Coronary artery (tissue), 2 donors: ENCODE measurements at regions not wholly inside any gene's neighbourhood (a gene's known extent, or its start where the extent isn't known, plus 50 kb on each side); places are given as distances from the start of the nearest gene placed in this dataset.

Experiments used
- DNase-seq: peaks from one replicate; pipeline ENCODE4 v3.0.0-alpha.2; 2017; ENCODE audit warnings: low spot score
- H3K27ac ChIP-seq, 2 donors: fragments of 200-600 bp; sonication (generic); one replicate each; pipeline ENCODE4 v1.5.1; 2016 to 2019
- H3K4me3 ChIP-seq: fragments of 200-600 bp; sonication (generic); 2 replicates; pipeline ENCODE4 v1.5.1; 2016; ENCODE audit warnings: mild to moderate bottlenecking, moderate library complexity
- TF ChIP-seq, protein P1 (sequence below): fragments of 200-600 bp; sonication (generic); IDR thresholded peaks from one replicate; pipeline ENCODE4 v1.5.1; 2019; ENCODE audit warnings: antibody characterized with exemption

DNA sequence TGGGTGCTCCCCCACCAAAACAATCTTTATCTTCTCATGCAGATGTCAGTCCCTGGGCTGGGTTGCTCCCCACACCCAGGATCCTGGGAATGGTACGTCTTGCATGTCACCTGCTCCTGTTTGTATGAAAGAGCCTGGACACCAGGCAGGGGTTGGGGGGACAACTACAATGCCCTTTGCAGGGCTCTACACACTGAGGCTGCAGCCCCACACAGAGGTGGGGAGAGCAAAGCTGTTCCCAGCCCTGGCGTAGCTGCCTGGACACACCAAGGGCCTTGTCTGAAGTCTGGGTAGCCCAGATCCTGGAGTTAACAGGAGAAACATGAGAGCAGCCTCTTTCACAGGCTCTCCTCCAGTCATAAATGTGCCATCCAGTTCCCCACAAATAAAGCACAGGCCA, 61.2 kb upstream of the TMEM72 start:
- H3K4me3 ChIP-seq, result no peak overlapping the region
- H3K27ac ChIP-seq, result no peak overlapping the region
- TF ChIP-seq, protein P1, sequence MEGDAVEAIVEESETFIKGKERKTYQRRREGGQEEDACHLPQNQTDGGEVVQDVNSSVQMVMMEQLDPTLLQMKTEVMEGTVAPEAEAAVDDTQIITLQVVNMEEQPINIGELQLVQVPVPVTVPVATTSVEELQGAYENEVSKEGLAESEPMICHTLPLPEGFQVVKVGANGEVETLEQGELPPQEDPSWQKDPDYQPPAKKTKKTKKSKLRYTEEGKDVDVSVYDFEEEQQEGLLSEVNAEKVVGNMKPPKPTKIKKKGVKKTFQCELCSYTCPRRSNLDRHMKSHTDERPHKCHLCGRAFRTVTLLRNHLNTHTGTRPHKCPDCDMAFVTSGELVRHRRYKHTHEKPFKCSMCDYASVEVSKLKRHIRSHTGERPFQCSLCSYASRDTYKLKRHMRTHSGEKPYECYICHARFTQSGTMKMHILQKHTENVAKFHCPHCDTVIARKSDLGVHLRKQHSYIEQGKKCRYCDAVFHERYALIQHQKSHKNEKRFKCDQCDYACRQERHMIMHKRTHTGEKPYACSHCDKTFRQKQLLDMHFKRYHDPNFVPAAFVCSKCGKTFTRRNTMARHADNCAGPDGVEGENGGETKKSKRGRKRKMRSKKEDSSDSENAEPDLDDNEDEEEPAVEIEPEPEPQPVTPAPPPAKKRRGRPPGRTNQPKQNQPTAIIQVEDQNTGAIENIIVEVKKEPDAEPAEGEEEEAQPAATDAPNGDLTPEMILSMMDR, result no peak
- DNase-seq, result no peak

DNA sequence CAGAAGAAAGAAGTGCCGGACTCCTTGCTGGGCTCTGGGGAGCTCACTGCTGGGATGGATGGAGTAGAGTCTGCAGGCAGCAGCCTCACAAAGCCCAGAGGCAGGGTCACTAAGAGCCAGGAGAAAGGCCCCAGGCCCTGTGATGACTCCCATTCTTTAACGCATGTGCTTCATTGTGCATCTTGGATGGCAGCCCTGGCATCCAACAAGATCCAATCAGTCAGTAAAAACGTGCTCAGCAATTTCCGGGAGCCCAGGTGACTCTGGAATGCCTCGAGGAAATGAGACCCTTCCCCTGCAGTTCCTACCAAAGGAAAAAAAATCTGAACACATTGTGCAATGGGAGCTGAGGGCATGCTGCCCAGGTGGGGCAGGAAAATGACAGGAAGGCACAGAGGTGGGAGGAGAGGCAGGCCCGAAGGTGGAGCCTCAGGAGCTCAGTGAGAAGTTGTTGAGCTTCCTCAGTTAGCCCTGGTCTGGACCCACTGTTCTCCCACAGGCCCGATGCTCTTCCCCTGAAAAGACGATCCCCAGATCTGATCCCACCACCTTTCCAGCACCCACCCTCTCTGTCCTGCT, 60.7 kb upstream of the TMEM72 start:
- no peak for DNase-seq

DNA sequence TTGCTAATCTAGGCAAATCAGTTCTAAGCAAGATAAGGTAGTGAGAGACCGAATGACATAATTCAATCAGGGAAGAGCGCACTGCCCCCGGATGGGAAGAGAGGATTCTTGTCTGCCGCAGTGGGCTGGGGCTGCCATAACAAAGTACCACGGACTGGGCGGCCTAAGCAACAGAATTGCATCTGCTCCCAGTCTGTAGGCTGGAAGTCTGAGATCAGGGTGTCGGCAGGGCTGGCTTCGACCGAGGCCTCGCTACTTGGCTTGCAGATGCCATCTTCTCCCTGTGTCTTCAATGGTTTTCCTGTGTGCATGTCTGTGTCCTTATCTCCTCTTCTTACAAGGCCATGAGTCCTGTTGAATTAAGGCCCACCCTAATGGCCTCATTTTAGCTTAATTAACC, 59.7 kb upstream of the TMEM72 start:
- no peak overlapping the region for H3K4me3 ChIP-seq
- DNase-seq, result no peak
- TF ChIP-seq, protein P1, result no peak
- H3K27ac ChIP-seq, result no peak overlapping the region

More for the DNA sequence above, 60.7 kb upstream of the TMEM72 start:
- TF ChIP-seq, protein P1, result no peak
- H3K4me3 ChIP-seq, result no peak overlapping the region
- no peak overlapping the region for H3K27ac ChIP-seq

DNA sequence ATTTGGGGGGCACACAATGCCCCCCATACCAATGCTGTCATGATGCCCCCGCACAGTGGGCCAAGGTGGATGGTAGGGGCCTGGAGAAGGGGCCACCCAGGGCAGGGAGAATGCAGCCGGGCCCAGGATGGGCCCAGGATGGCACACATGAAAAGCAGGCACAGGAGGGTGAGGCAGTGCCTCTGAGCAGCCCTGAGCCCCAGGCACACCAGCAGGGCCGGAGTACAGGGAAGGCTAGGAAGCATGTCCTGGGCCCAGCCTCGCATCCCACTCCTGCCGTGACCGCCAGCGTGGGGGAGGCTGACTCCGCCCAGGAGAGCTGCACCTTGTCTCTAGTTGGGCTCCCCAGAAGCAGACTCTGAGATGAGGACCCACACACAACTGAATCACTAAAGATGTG, 59.3 kb upstream of the TMEM72 start:
- H3K4me3 ChIP-seq, result no peak overlapping the region
- TF ChIP-seq, protein P1, result no peak
- H3K27ac ChIP-seq, result no peak overlapping the region
- DNase-seq, result no peak

DNA sequence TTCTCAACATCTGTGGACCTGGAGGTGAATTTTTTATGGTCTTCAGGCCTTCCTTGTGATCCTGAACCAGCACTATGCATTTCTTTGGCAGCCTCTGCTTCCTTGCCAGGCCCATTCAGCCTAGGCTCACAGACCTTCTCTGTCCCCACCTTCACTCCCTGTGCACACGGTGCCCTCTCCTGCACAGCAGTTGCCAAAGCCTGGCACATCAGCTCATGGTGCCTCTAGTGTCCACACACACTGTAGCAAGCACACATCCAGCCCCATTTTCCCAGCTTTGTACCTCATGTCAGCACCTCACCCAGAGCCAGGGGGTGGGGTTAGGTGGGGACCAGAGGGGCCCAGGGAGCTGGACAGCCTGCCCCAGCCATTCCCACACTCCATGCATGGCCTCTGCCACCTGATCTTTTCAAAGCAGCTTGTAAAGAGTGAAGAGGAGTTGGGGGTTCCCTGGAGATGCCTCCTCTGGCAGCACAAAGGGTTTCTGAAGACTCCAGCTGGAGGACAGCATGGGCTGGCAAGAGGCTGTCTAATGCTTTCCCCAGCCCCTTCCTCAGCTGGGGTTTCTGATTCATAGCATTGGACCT, 57.9 kb upstream of the TMEM72 start:
- Histone ChIP-seq H3K4me3 (no peak overlapping the region), H3K27ac (no peak overlapping the region)
- no peak for DNase-seq
- TF ChIP-seq, protein P1, result no peak

DNA sequence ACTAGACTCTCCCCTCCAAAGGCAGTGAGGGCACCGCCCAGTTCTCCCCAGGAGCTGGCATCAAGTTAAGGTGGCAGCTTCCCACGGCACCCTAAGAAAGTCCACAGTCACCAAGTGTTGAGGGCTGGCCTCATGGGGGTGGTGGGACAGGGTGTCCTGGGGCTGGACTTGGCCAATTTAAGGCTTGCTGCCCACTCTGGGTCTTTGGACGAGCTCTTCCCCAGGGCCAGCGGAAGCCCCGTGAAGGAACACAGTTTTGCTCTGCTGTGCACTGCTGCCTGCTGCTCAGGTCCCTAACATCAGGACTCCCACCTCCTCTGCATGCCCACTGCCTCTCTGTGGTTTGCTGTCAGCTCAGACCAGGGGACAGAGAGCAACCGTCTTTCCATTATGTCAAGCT, 57.3 kb upstream of the TMEM72 start:
- TF ChIP-seq, protein P1, result no peak
- DNase-seq, result no peak
- Histone ChIP-seq H3K4me3 (no peak overlapping the region), H3K27ac (no peak overlapping the region)

DNA sequence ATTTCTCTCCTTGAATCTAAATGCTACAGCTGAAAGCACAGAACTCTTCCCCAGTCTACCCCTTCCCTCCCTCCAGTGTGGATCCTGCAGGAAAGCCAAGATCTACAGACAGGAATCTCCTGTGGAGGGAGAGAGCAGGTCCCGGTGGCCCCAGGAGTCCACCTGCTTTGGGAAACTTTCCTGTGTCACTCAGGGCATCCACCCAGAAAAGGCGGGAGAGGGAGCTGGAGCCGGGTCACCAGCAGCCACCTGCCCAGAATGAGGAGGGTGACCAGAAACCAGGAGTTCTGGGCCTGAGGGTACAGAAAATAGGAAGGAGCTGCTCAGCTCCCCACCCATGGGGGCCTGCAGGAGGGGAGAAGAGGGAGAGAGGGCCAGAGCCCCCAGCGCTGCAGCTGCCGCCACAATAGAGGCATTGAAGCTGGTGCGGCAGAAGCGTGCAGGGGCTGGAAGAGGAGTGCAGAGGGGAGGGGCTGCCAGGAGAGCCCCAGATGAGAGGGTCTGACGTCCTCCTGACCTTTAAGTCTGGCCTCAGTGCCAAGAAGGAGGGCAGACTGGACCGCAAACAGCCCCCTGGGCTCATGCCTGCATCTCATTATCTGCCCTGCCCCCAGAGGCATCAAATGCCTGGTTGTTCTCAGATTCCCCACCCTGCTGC, 56.3 kb upstream of the TMEM72 start:
- Histone ChIP-seq H3K27ac (no peak overlapping the region), H3K4me3 (no peak overlapping the region)
- TF ChIP-seq, protein P1, result no peak
- DNase-seq, result no peak
